Neural cell (in vitro differentiated cells): ENCODE measurements at regions not wholly inside any gene's neighbourhood (a gene's known extent, or its start where the extent isn't known, plus 50 kb on each side); places are given as distances from the start of the nearest gene placed in this dataset.

Source experiments
- H2AFZ ChIP-seq: fragments of 200-600, 300-800 bp; sonication (generic), shearing (Covaris generic); 2 replicates; pipeline ENCODE4 v1.6.0; 2014; ENCODE audit warnings: low read depth, mild to moderate bottlenecking, antibody characterized with exemption, low read length, moderate library complexity
- H3F3A ChIP-seq: fragments of 200-600 bp; shearing (Covaris generic); 2 replicates; pipeline ENCODE4 v1.6.1; 2016; ENCODE audit warnings: mild to moderate bottlenecking, moderate library complexity, mixed read lengths, antibody characterized with exemption, low read length; ENCODE audit not compliant: insufficient read depth, poor library complexity, severe bottlenecking
- H3K27ac ChIP-seq: fragments of 200-600, 300-800 bp; sonication (generic), shearing (Covaris generic); 2 replicates; pipeline ENCODE4 v1.5.1; 2014; ENCODE audit warnings: mild to moderate bottlenecking, low read length, moderate library complexity
- H3K27me3 ChIP-seq: fragments of 300-800, 200-600 bp; sonication (generic), shearing (Covaris generic); 2 replicates; pipeline ENCODE4 v1.6.0; 2014; ENCODE audit warnings: mild to moderate bottlenecking, low read depth, low read length, moderate library complexity; ENCODE audit not compliant: insufficient read depth
- H3K36me3 ChIP-seq: fragments of 300-800, 200-600 bp; sonication (generic), shearing (Covaris generic); 2 replicates; pipeline ENCODE4 v1.5.1; 2014; ENCODE audit warnings: mild to moderate bottlenecking, antibody characterized with exemption, low read length, moderate library complexity; ENCODE audit not compliant: insufficient read depth
- H3K4me2 ChIP-seq: fragments of 300-800, 200-600 bp; sonication (generic), shearing (Covaris generic); 2 replicates; pipeline ENCODE4 v1.6.0; 2014; ENCODE audit warnings: mild to moderate bottlenecking, low read length
- H3K4me3 ChIP-seq: fragments of 300-800, 200-600 bp; sonication (generic), shearing (Covaris generic); 2 replicates; pipeline ENCODE4 v1.5.1; 2014; ENCODE audit warnings: mild to moderate bottlenecking, low read length, moderate library complexity
- H3K79me2 ChIP-seq: fragments of 200-600 bp; shearing (Covaris generic); replicated peaks from 2 replicates; pipeline ENCODE4 v1.6.0; 2014; ENCODE audit warnings: mild to moderate bottlenecking, low read length, moderate library complexity; ENCODE audit not compliant: insufficient read depth
- H3K9ac ChIP-seq: fragments of 300-800, 200-600 bp; sonication (generic), shearing (Covaris generic); 2 replicates; pipeline ENCODE4 v1.6.1; 2016; ENCODE audit warnings: mild to moderate bottlenecking, low read length, mixed read lengths
- H3K9me2 ChIP-seq: fragments of 200-600 bp; shearing (Covaris generic); 2 replicates; pipeline ENCODE4 v1.6.1; 2016; ENCODE audit warnings: mild to moderate bottlenecking, low read length, mixed read lengths; ENCODE audit not compliant: insufficient read depth
- H3K9me3 ChIP-seq: fragments of 200-600, 300-800 bp; sonication (generic), shearing (Covaris generic); 2 replicates; pipeline ENCODE4 v1.6.1; 2016; ENCODE audit warnings: mild to moderate bottlenecking, mixed run types, low read length, moderate library complexity, mixed read lengths
- H4K20me1 ChIP-seq: fragments of 200-600 bp; shearing (Covaris generic); 2 replicates; pipeline ENCODE4 v1.6.1; 2016; ENCODE audit warnings: mild to moderate bottlenecking, mixed run types; ENCODE audit not compliant: insufficient read depth
- CTCF ChIP-seq: fragments of 450-650 bp; IDR thresholded peaks from 2 replicates; pipeline ENCODE4 v1.5.1; 2014; ENCODE audit warnings: antibody characterized with exemption, mild to moderate bottlenecking, moderate library complexity; ENCODE audit not compliant: poor library complexity, severe bottlenecking
- EP300 ChIP-seq: fragments of 450-650 bp; conservative IDR thresholded peaks from 2 replicates; pipeline ENCODE4 v1.6.1; 2014; ENCODE audit warnings: antibody characterized with exemption, mild to moderate bottlenecking, moderate library complexity; ENCODE audit not compliant: poor library complexity, severe bottlenecking
- EZH2 ChIP-seq: fragments of 200-600, 300-800 bp; shearing (Covaris generic), sonication (generic); IDR thresholded peaks from 2 replicates; pipeline ENCODE4 v1.6.1; 2014; ENCODE audit warnings: antibody characterized with exemption, low read length, borderline replicate concordance, mild to moderate bottlenecking; ENCODE audit not compliant: insufficient read depth, poor library complexity, severe bottlenecking
- MXI1 ChIP-seq: fragments of 450-650 bp; conservative IDR thresholded peaks from 2 replicates; pipeline ENCODE4 v1.6.1; 2014; ENCODE audit warnings: antibody characterized with exemption, mild to moderate bottlenecking; ENCODE audit not compliant: poor library complexity, severe bottlenecking
- POLR2AphosphoS5 ChIP-seq: IDR thresholded peaks from 2 replicates; pipeline ENCODE4 v1.6.1; 2012
- RAD21 ChIP-seq: fragments of 450-650 bp; conservative IDR thresholded peaks from 2 replicates; pipeline ENCODE4 v1.6.1; 2014; ENCODE audit warnings: antibody characterized with exemption, mild to moderate bottlenecking, moderate library complexity
- REST ChIP-seq: IDR thresholded peaks from 2 replicates; pipeline ENCODE4 v1.6.1; 2012; ENCODE audit warnings: borderline replicate concordance
- SMC3 ChIP-seq: fragments of 450-650 bp; conservative IDR thresholded peaks from 2 replicates; pipeline ENCODE4 v1.6.1; 2014; ENCODE audit warnings: antibody characterized with exemption, mild to moderate bottlenecking, moderate library complexity; ENCODE audit not compliant: poor library complexity
- TAF1 ChIP-seq: IDR thresholded peaks from 2 replicates; pipeline ENCODE4 v1.6.1; 2012; ENCODE audit warnings: low read depth

GRCh38 chr14:30381861-30382480, 177.0 kb upstream of the G2E3 start:
- H3K27ac ChIP-seq: no peak overlapping the region
- H3K4me2 ChIP-seq: no peak overlapping the region
- H3K4me3 ChIP-seq: no peak overlapping the region
- H2AFZ ChIP-seq: no peak overlapping the region
- TF ChIP-seq TAF1 (no peak), EZH2 (no peak), POLR2AphosphoS5 (no peak), REST (no peak), CTCF (no peak), EP300 (no peak), SMC3 (no peak), RAD21 (no peak), MXI1 (no peak)
- H3K36me3 ChIP-seq: no peaks in the 10 kb centered on the region
- no peaks in the 10 kb centered on the region for H4K20me1 ChIP-seq
- no peaks in the 10 kb centered on the region for H3K27me3 ChIP-seq
- H3K9me2 ChIP-seq: no peaks in the 10 kb centered on the region
- no peak overlapping the region for H3K9ac ChIP-seq
- H3F3A ChIP-seq: no peaks in the 10 kb centered on the region
- no peaks in the 10 kb centered on the region for H3K79me2 ChIP-seq
- peaks cover 3% of the 10 kb centered on the region for H3K9me3 ChIP-seq

- no peak overlapping the region for H2AFZ ChIP-seq
- no peak overlapping the region for H3K27ac ChIP-seq
- no peak overlapping the region for H3K9ac ChIP-seq
- H3K36me3 ChIP-seq: no peaks in the 10 kb centered on the region
- no peaks in the 10 kb centered on the region for H3K9me3 ChIP-seq
- TF ChIP-seq POLR2AphosphoS5 (no peak), EP300 (no peak), RAD21 (no peak), CTCF (no peak), REST (no peak)
- no peaks in the 10 kb centered on the region for H3K27me3 ChIP-seq
- H3K9me2 ChIP-seq: no peaks in the 10 kb centered on the region
- H3K4me2 ChIP-seq: no peak overlapping the region
- no peak overlapping the region for H3K4me3 ChIP-seq
- no peaks in the 10 kb centered on the region for H4K20me1 ChIP-seq
- no peaks in the 10 kb centered on the region for H3F3A ChIP-seq
- no peaks in the 10 kb centered on the region for H3K79me2 ChIP-seq
These were observed 173.0 kb upstream of the G2E3 start for GRCh38 chr14:30385925-30386324.
